Panc1 (cell line): ENCODE measurements at regions not wholly inside any gene's neighbourhood (a gene's known extent, or its start where the extent isn't known, plus 50 kb on each side); places are given as distances from the start of the nearest gene placed in this dataset.

Source experiments
- ATAC-seq: fragments of 200-7000 bp; cut with Tn5 transposase; 2 replicates; pipeline ENCODE4 v1.9.1; 2020; ENCODE audit warnings: mild to moderate bottlenecking, moderate library complexity
- BruUV-seq: library from RNA; stranded (reverse); fragments of 400-500 nt; replicated peaks from 2 replicates; lab custom pipeline; 2021; lab: Mats Ljungman, UMichigan
- CTCF ChIA-PET: fragments of 300-600 bp; sonication (Branson Sonifier 250); formaldehyde crosslinking; loops from one replicate; lab custom pipeline; 2022; ENCODE audit warnings: antibody characterized with exemption; lab: Charles Lee
- POLR2A ChIA-PET: fragments of 300-600 bp; sonication (Branson Sonifier 250); formaldehyde crosslinking; loops from one replicate; lab custom pipeline; 2022; ENCODE audit warnings: antibody characterized with exemption; lab: Charles Lee
- DNase-seq: peaks from one replicate; pipeline ENCODE4 v3.0.0-alpha.2; 2010; ENCODE audit warnings: low read depth, low spot score
- H3K27ac ChIP-seq: 2 replicates; pipeline ENCODE4 v1.5.1; 2011; ENCODE audit warnings: mild to moderate bottlenecking, low read length, inconsistent platforms
- H3K27me3 ChIP-seq: fragments of 200-500 bp; sonication (Bioruptor generic); 2 replicates; pipeline ENCODE4 v1.6.0; 2014; ENCODE audit warnings: low read length, inconsistent platforms; ENCODE audit not compliant: control insufficient read depth, insufficient read depth
- H3K36me3 ChIP-seq: fragments of 200-500 bp; sonication (Bioruptor generic); 2 replicates; pipeline ENCODE4 v1.5.1; 2014; ENCODE audit warnings: inconsistent platforms, mild to moderate bottlenecking, low read length, moderate library complexity; ENCODE audit not compliant: control insufficient read depth, insufficient read depth
- H3K4me1 ChIP-seq: 2 replicates; pipeline ENCODE4 v1.5.1; 2011; ENCODE audit warnings: inconsistent platforms, mild to moderate bottlenecking, low read length, moderate library complexity; ENCODE audit not compliant: control insufficient read depth, insufficient read depth
- H3K4me3 ChIP-seq, 2 experiments: 2 replicates each; pipeline ENCODE4 v1.5.1; 2011 to 2012; ENCODE audit warnings: low read depth in 2 of 2, low read length in 2 of 2, mild to moderate bottlenecking in 2 of 2, inconsistent platforms in 1 of 2, moderate library complexity in 1 of 2
- H3K9me3 ChIP-seq: fragments of 200-500 bp; sonication (Bioruptor generic); 2 replicates; pipeline ENCODE4 v1.5.1; 2014; ENCODE audit warnings: low read depth, mild to moderate bottlenecking, inconsistent platforms, low read length, moderate library complexity; ENCODE audit not compliant: control insufficient read depth, insufficient read depth
- POLR2AphosphoS5 ChIP-seq: IDR thresholded peaks from 2 replicates; pipeline ENCODE4 v1.6.1; 2012; ENCODE audit warnings: mild to moderate bottlenecking, low read depth, low read length, moderate library complexity
- SIN3A ChIP-seq: IDR thresholded peaks from 2 replicates; pipeline ENCODE4 v1.6.1; 2012; ENCODE audit warnings: low read depth, mild to moderate bottlenecking, low read length, moderate library complexity, borderline replicate concordance; ENCODE audit not compliant: insufficient read depth
- TCF7L2 ChIP-seq: IDR thresholded peaks from 2 replicates; pipeline ENCODE4 v1.6.1; 2011; ENCODE audit warnings: mild to moderate bottlenecking, low read depth, low read length, inconsistent platforms
- in situ Hi-C: cut with HindIII; loops from 2 replicates; pipeline ENCODE4 v1.10.0; 2016; ENCODE audit warnings: low sequenced_read_pairs, low pct_unique_long_range_greater_than_20kb
- intact Hi-C: fragments of 100-400 bp; cut with micrococcal nuclease; formaldehyde crosslinking; loops from one replicate; pipeline ENCODE4 v1.10.0; 2022; ENCODE audit not compliant: unreplicated experiment
- TF ChIP-seq, protein P1 (sequence below): fragments of 450-650 bp; IDR thresholded peaks from 2 replicates; pipeline ENCODE4 v1.5.1; 2017; ENCODE audit warnings: mild to moderate bottlenecking
- TF ChIP-seq, protein P2 (sequence below), 2 experiments: IDR thresholded peaks; 2 replicates each; pipeline ENCODE4 v1.6.1; 2011 to 2012; ENCODE audit warnings: low read depth in 2 of 2, control low read depth in 1 of 2, low read length in 1 of 2, mild to moderate bottlenecking in 1 of 2, moderate library complexity in 1 of 2; ENCODE audit not compliant: insufficient read depth in 1 of 2

DNA sequence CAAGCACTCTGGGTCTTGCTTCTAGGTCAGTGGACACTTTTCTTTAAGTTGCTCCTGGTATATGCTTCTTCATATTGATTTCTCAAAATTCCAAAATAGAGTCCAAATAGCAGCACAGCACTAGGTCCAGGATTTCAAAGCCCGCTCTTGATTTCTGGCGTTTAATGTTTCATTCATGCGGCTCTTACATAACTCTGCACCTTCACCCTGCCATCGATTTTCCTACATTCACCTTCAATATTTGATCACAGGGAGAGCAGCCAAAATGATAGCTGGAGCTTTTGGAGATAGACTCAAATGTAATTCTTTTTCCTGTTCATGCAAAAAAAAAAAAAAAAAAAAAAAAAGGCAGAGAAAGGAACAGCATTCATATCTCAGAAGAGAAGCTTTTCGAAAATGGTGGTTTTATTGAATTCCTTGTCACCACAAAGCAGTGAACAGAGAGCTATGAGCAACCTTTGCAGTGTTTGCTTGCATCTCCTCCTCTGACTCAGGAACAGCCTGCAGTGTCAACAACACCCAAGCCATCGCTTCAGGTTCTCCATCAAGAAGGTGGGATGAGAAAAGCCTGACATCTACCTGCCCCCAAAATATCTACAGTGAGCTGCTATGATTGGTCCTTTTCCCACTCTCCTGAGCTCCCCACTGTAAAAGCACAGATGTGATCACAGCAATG lies 97.8 kb downstream of the MED10 start:
- TF ChIP-seq SIN3A (no peak), TCF7L2 (no peak), POLR2AphosphoS5 (no peak)
- TF ChIP-seq, protein P1, sequence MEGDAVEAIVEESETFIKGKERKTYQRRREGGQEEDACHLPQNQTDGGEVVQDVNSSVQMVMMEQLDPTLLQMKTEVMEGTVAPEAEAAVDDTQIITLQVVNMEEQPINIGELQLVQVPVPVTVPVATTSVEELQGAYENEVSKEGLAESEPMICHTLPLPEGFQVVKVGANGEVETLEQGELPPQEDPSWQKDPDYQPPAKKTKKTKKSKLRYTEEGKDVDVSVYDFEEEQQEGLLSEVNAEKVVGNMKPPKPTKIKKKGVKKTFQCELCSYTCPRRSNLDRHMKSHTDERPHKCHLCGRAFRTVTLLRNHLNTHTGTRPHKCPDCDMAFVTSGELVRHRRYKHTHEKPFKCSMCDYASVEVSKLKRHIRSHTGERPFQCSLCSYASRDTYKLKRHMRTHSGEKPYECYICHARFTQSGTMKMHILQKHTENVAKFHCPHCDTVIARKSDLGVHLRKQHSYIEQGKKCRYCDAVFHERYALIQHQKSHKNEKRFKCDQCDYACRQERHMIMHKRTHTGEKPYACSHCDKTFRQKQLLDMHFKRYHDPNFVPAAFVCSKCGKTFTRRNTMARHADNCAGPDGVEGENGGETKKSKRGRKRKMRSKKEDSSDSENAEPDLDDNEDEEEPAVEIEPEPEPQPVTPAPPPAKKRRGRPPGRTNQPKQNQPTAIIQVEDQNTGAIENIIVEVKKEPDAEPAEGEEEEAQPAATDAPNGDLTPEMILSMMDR: no peak
- TF ChIP-seq, protein P2, sequence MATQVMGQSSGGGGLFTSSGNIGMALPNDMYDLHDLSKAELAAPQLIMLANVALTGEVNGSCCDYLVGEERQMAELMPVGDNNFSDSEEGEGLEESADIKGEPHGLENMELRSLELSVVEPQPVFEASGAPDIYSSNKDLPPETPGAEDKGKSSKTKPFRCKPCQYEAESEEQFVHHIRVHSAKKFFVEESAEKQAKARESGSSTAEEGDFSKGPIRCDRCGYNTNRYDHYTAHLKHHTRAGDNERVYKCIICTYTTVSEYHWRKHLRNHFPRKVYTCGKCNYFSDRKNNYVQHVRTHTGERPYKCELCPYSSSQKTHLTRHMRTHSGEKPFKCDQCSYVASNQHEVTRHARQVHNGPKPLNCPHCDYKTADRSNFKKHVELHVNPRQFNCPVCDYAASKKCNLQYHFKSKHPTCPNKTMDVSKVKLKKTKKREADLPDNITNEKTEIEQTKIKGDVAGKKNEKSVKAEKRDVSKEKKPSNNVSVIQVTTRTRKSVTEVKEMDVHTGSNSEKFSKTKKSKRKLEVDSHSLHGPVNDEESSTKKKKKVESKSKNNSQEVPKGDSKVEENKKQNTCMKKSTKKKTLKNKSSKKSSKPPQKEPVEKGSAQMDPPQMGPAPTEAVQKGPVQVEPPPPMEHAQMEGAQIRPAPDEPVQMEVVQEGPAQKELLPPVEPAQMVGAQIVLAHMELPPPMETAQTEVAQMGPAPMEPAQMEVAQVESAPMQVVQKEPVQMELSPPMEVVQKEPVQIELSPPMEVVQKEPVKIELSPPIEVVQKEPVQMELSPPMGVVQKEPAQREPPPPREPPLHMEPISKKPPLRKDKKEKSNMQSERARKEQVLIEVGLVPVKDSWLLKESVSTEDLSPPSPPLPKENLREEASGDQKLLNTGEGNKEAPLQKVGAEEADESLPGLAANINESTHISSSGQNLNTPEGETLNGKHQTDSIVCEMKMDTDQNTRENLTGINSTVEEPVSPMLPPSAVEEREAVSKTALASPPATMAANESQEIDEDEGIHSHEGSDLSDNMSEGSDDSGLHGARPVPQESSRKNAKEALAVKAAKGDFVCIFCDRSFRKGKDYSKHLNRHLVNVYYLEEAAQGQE (IDR thresholded peaks at IDR 0.05; ENCODE audit: insufficient read depth in 1 of 2, low read depth in 2 of 2, low read length in 1 of 2): no peak
- intact Hi-C loops: no loop called here
- POLR2A ChIA-PET: interaction anchor here (0.6 kb wide), 1 partner anchor 1498 kb away, joined by 10 read pairs; no protein-coding TSS in a partner anchor
- no peak overlapping the region for H3K27ac ChIP-seq
- no peak for ATAC-seq
- no peak overlapping the region for H3K4me3 ChIP-seq
- CTCF ChIA-PET: interaction anchor here (0.6 kb wide), 1 partner anchor 82 kb away, joined by 5 read pairs; no protein-coding TSS in a partner anchor
- no TSS peak for BruUV-seq
- no peak for DNase-seq
- H3K9me3 ChIP-seq: no peaks in the 10 kb centered on the region
- no peaks in the 10 kb centered on the region for H3K4me1 ChIP-seq
- no peaks in the 10 kb centered on the region for H3K36me3 ChIP-seq
- H3K27me3 ChIP-seq: peaks cover 9% of the 10 kb centered on the region
- in situ Hi-C loops: no loop called here

DNA sequence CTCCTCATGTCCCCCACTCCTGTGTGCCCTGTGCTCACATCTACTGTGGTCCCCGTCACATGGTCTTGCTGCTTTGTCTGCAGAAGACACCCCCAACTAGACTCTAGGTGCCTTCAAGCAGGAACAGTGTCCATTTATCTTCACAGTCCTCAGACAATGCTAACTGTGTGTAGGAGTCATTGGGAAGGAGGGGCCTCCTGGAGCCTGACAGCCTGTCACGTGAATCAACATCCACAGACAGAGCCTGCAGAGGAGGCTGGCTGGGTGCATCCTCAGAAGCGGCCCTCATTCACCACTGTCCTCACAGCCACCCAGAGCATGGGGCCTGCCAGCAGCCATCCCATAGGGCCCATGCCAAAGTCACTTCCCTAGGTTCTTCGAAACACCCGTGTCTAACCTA lies 98.7 kb downstream of the MED10 start:
- in situ Hi-C loops: no loop called here
- Histone ChIP-seq H3K4me1 (no peaks in the 10 kb centered on the region), H3K27me3 (peaks cover 9% of the 10 kb centered on the region), H3K27ac (no peak overlapping the region), H3K4me3 (no peak overlapping the region), H3K9me3 (no peaks in the 10 kb centered on the region), H3K36me3 (no peaks in the 10 kb centered on the region)
- ChIA-PET POLR2A (no interaction called here), CTCF (no interaction called here)
- ATAC-seq (no peak), DNase-seq (no peak)
- no TSS peak for BruUV-seq
- intact Hi-C loops: no loop called here
- TF ChIP-seq, protein P2 (IDR thresholded peaks at IDR 0.05; ENCODE audit: insufficient read depth in 1 of 2, low read depth in 2 of 2, low read length in 1 of 2): no peak
- no peak for TF ChIP-seq TCF7L2
- TF ChIP-seq SIN3A: no peak
- no peak for TF ChIP-seq POLR2AphosphoS5
- TF ChIP-seq, protein P1: no peak
